ENCODE measurements at regions not wholly inside any gene's neighbourhood (a gene's known extent, or its start where the extent isn't known, plus 50 kb on each side); places are given as distances from the start of the nearest gene placed in this dataset.

- TF ChIP-seq CTCF (IDR thresholded peaks at IDR 0.05; ENCODE audit: insufficient read depth, low read depth, low read length) = no peak
- TF ChIP-seq EZH2 (IDR thresholded peaks at IDR 0.05; ENCODE audit: insufficient read depth, low read length) = no peak
These were observed 1338.1 kb downstream of the OLFM4 start for GRCh38 chr13:54366728-54367127.

Data from astrocyte (in vitro differentiated cells and primary cell).